Mesenchymal stem cell (in vitro differentiated cells and primary cell): ENCODE measurements at regions not wholly inside any gene's neighbourhood (a gene's known extent, or its start where the extent isn't known, plus 50 kb on each side); places are given as distances from the start of the nearest gene placed in this dataset.
"Not testable (repeated sequence)": the region's sequence is repeated elsewhere in the genome, so short reads cannot be mapped to it uniquely, and the experiment has no call there.

Source experiments
- DNase-seq: peaks from one replicate; pipeline ENCODE4 v3.0.0-alpha.2; 2013
- H2AFZ ChIP-seq: one replicate; pipeline ENCODE4 v1.6.1; 2013; ENCODE audit warnings: low read depth, mild to moderate bottlenecking, control low read depth, inconsistent platforms, low read length, moderate library complexity
- H2AK5ac ChIP-seq: 2 replicates; pipeline ENCODE4 v1.6.1; 2013; ENCODE audit warnings: low read length, moderate library complexity, mild to moderate bottlenecking, inconsistent platforms; ENCODE audit not compliant: severe bottlenecking
- H2BK120ac ChIP-seq: one replicate; pipeline ENCODE4 v1.6.1; 2013; ENCODE audit warnings: low read depth, mild to moderate bottlenecking, inconsistent platforms, low read length, moderate library complexity
- H2BK12ac ChIP-seq, 2 experiments: one replicate each; pipeline ENCODE4 v1.6.1; 2013; ENCODE audit warnings: inconsistent platforms in 2 of 2, low read length in 2 of 2, mild to moderate bottlenecking in 2 of 2, moderate library complexity in 2 of 2, control low read depth in 1 of 2
- H2BK15ac ChIP-seq: one replicate; pipeline ENCODE4 v1.6.1; 2013; ENCODE audit warnings: mild to moderate bottlenecking, low read depth, inconsistent platforms; ENCODE audit not compliant: poor library complexity, severe bottlenecking
- H2BK5ac ChIP-seq: 2 replicates; pipeline ENCODE4 v1.6.1; 2013; ENCODE audit warnings: low read depth, mild to moderate bottlenecking, low read length, control low read depth, inconsistent platforms; ENCODE audit not compliant: poor library complexity, severe bottlenecking
- H3K14ac ChIP-seq, 2 experiments: one replicate each; pipeline ENCODE4 v1.6.1; 2013; ENCODE audit warnings: inconsistent platforms in 2 of 2, low read length in 2 of 2, control low read depth in 1 of 2, mild to moderate bottlenecking in 1 of 2, moderate library complexity in 1 of 2
- H3K18ac ChIP-seq, 2 experiments: one replicate each; pipeline ENCODE4 v1.6.1; 2013; ENCODE audit warnings: inconsistent platforms in 2 of 2, low read length in 2 of 2, control low read depth in 1 of 2, low read depth in 1 of 2, mild to moderate bottlenecking in 1 of 2
- H3K23ac ChIP-seq, 2 experiments: one replicate each; pipeline ENCODE4 v1.6.1; 2013; ENCODE audit warnings: inconsistent platforms in 2 of 2, low read length in 2 of 2, mild to moderate bottlenecking in 2 of 2, moderate library complexity in 2 of 2, control low read depth in 1 of 2
- H3K27ac ChIP-seq: 2 replicates; pipeline ENCODE4 v1.5.1; 2013; ENCODE audit warnings: mild to moderate bottlenecking, moderate library complexity, low read length, control low read depth, inconsistent platforms; ENCODE audit not compliant: poor library complexity, severe bottlenecking
- H3K27me3 ChIP-seq, 2 experiments: 2 replicates each; pipeline versions ENCODE4 v1.6.1 to v1.7.0; 2013; ENCODE audit warnings: low read length in 2 of 2, mild to moderate bottlenecking in 2 of 2, moderate library complexity in 2 of 2, control low read depth in 1 of 2, inconsistent platforms in 1 of 2; ENCODE audit not compliant: control insufficient read depth in 1 of 2, insufficient read depth in 1 of 2
- H3K36me3 ChIP-seq, 2 experiments: 2 replicates each; pipeline versions ENCODE4 v1.6.1 to v1.7.0; 2013; ENCODE audit warnings: low read length in 2 of 2, control low read depth in 1 of 2, inconsistent platforms in 1 of 2, low read depth in 1 of 2, mild to moderate bottlenecking in 1 of 2; ENCODE audit not compliant: insufficient read depth in 2 of 2, control insufficient read depth in 1 of 2
- H3K4ac ChIP-seq, 2 experiments: one replicate each; pipeline ENCODE4 v1.6.1; 2013; ENCODE audit warnings: inconsistent platforms in 2 of 2, low read length in 2 of 2, mild to moderate bottlenecking in 2 of 2, moderate library complexity in 2 of 2, control low read depth in 1 of 2, low read depth in 1 of 2
- H3K4me1 ChIP-seq: 2 replicates; pipeline ENCODE4 v1.6.1; 2013; ENCODE audit warnings: low read depth, low read length, control low read depth; ENCODE audit not compliant: control insufficient read depth, insufficient read depth
- H3K4me2 ChIP-seq: 2 replicates; pipeline ENCODE4 v1.6.1; 2013; ENCODE audit warnings: low read length, mild to moderate bottlenecking, inconsistent platforms; ENCODE audit not compliant: poor library complexity, severe bottlenecking
- H3K4me3 ChIP-seq, 2 experiments: 2 replicates each; pipeline versions ENCODE4 v1.5.1 to v1.7.0; 2013; ENCODE audit warnings: low read length in 2 of 2, mild to moderate bottlenecking in 2 of 2, control low read depth in 1 of 2, low read depth in 1 of 2; ENCODE audit not compliant: insufficient read depth in 1 of 2
- H3K79me1 ChIP-seq: replicated peaks from 2 replicates; pipeline ENCODE4 v1.6.1; 2013; ENCODE audit warnings: mild to moderate bottlenecking, control low read depth, low read length, inconsistent platforms; ENCODE audit not compliant: poor library complexity, severe bottlenecking
- H3K9ac ChIP-seq: 2 replicates; pipeline ENCODE4 v1.7.0; 2013; ENCODE audit warnings: mild to moderate bottlenecking, low read length, moderate library complexity
- H3K9me3 ChIP-seq: 2 replicates; pipeline ENCODE4 v1.7.0; 2013; ENCODE audit warnings: mild to moderate bottlenecking, low read length; ENCODE audit not compliant: control insufficient read depth
- H4K8ac ChIP-seq: one replicate; pipeline ENCODE4 v1.6.1; 2013; ENCODE audit warnings: inconsistent platforms, mild to moderate bottlenecking, low read length, moderate library complexity
- H4K91ac ChIP-seq: one replicate; pipeline ENCODE4 v1.6.1; 2013; ENCODE audit warnings: mild to moderate bottlenecking, low read length, inconsistent platforms
- WGBS: methylation state at CpG from one replicate; pipeline ENCODE4 v1.1.7; 2013; ENCODE audit warnings: mixed read lengths; 5-methylcytosine and 5-hydroxymethylcytosine counted together

- no peak overlapping the region for H3K4ac ChIP-seq
- no peak overlapping the region for H3K18ac ChIP-seq
- H2AK5ac ChIP-seq, result no peak overlapping the region
- no peak overlapping the region for H3K14ac ChIP-seq
- H3K9me3 ChIP-seq, result peaks cover 8% of the 10 kb centered on the region
- H3K23ac ChIP-seq, result no peak overlapping the region
- no peak overlapping the region for H2AFZ ChIP-seq
- no peak overlapping the region for H3K27ac ChIP-seq
- H3K4me1 ChIP-seq, result no peaks in the 10 kb centered on the region
- H3K4me3 ChIP-seq, result no peak overlapping the region
- H3K79me1 ChIP-seq, result no peaks in the 10 kb centered on the region
- WGBS, result 68% methylated on average over 2 of the region's 2 CpGs
- no peak overlapping the region for H2BK15ac ChIP-seq
- no peak overlapping the region for H2BK12ac ChIP-seq
- no peak overlapping the region for H3K4me2 ChIP-seq
- no peak overlapping the region for H2BK5ac ChIP-seq
- no peak overlapping the region for H2BK120ac ChIP-seq
- DNase-seq, result no peak
- H3K27me3 ChIP-seq, result no peaks in the 10 kb centered on the region
- no peak overlapping the region for H4K8ac ChIP-seq
- no peak overlapping the region for H3K9ac ChIP-seq
- no peaks in the 10 kb centered on the region for H3K36me3 ChIP-seq
- H4K91ac ChIP-seq, result no peak overlapping the region
Measured at GRCh38 chr9:100819980-100820379, 208.5 kb upstream of the PLPPR1 start.

- H3K9ac ChIP-seq, DNase-seq, H2AFZ ChIP-seq, H2BK15ac ChIP-seq, H2BK5ac ChIP-seq, H3K14ac ChIP-seq, H3K27ac ChIP-seq, H3K27me3 ChIP-seq, H3K18ac ChIP-seq, H3K4ac ChIP-seq, H3K79me1 ChIP-seq, H3K23ac ChIP-seq, H3K4me3 ChIP-seq, H4K91ac ChIP-seq, H2AK5ac ChIP-seq, H3K4me1 ChIP-seq, H2BK12ac ChIP-seq, H3K9me3 ChIP-seq, H3K4me2 ChIP-seq, H2BK120ac ChIP-seq, H3K36me3 ChIP-seq, H4K8ac ChIP-seq: not testable (repeated sequence)
- WGBS, result 93% methylated on average over 4 of the region's 8 CpGs
Measured at GRCh38 chr9:100833035-100833434, 195.5 kb upstream of the PLPPR1 start.

- no peaks in the 10 kb centered on the region for H3K36me3 ChIP-seq
- H2BK15ac ChIP-seq, result no peak overlapping the region
- DNase-seq, result no peak
- no peaks in the 10 kb centered on the region for H3K79me1 ChIP-seq
- no peak overlapping the region for H4K8ac ChIP-seq
- no peak overlapping the region for H3K4ac ChIP-seq
- H3K4me3 ChIP-seq, result no peak overlapping the region
- no peak overlapping the region for H2BK120ac ChIP-seq
- H3K9ac ChIP-seq, result no peak overlapping the region
- no peak overlapping the region for H2BK5ac ChIP-seq
- H2AK5ac ChIP-seq, result no peak overlapping the region
- H3K14ac ChIP-seq, result no peak overlapping the region
- no peaks in the 10 kb centered on the region for H3K27me3 ChIP-seq
- no peaks in the 10 kb centered on the region for H3K4me1 ChIP-seq
- H3K18ac ChIP-seq, result no peak overlapping the region
- no peak overlapping the region for H3K23ac ChIP-seq
- no peaks in the 10 kb centered on the region for H3K9me3 ChIP-seq
- no peak overlapping the region for H2AFZ ChIP-seq
- WGBS, result 63% methylated on average over 2 of the region's 2 CpGs
- H3K4me2 ChIP-seq, result no peak overlapping the region
- no peak overlapping the region for H3K27ac ChIP-seq
- no peak overlapping the region for H2BK12ac ChIP-seq
- H4K91ac ChIP-seq, result no peak overlapping the region
Measured at GRCh38 chr9:100838857-100839256, 189.7 kb upstream of the PLPPR1 start.

DNA sequence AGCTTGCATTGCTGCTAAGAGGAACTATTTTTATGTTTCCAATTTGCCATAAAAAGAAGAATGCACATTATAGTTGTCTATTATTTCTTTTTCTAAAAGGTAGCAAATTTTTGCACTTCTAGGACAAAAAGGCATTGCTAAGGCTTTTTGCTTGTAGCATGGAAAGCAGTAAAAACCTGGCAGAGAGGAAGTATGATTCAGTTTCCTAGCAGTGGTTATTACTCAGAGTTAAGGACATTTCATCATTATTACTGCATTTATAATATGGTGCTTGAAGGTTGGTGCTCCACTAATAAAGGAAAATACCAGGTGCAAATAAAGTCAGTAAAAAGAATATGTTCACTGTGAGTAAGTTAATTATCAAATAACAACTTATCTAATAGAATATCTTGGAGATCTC is 179.8 kb upstream of the PLPPR1 start:
- Histone ChIP-seq H2BK12ac (no peak overlapping the region), H2AFZ (no peak overlapping the region), H3K18ac (no peak overlapping the region), H2AK5ac (no peak overlapping the region), H3K9ac (no peak overlapping the region), H3K79me1 (no peaks in the 10 kb centered on the region), H2BK15ac (no peak overlapping the region), H2BK120ac (no peak overlapping the region), H3K27ac (no peak overlapping the region), H3K27me3 (no peaks in the 10 kb centered on the region), H3K14ac (no peak overlapping the region), H3K9me3 (no peaks in the 10 kb centered on the region), H3K4me1 (no peaks in the 10 kb centered on the region), H3K4ac (no peak overlapping the region), H3K23ac (no peak overlapping the region), H3K4me3 (no peak overlapping the region), H3K4me2 (no peak overlapping the region), H4K91ac (no peak overlapping the region), H3K36me3 (no peaks in the 10 kb centered on the region), H4K8ac (no peak overlapping the region), H2BK5ac (no peak overlapping the region)
- DNase-seq, result no peak
